ENCODE measurements at regions not wholly inside any gene's neighbourhood (a gene's known extent, or its start where the extent isn't known, plus 50 kb on each side); places are given as distances from the start of the nearest gene placed in this dataset.

DNA sequence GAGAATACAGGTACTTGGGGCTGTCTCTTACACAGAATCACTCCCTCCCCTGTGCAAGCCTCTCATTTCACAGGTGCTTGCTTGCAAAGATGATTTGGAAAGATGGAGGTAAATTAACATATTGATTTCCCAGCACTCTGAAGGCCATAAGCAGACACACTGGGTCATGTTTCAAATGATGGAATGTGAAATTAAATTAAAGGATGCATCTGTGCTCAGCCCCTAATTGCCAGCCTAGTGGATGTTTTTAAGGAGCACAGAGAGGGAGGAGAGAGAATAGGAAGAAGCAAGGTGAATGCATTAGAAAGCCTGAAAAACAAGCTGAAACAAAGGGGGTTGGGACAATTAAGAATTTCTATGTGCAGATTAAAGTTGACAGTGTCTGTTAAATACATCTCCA is 96.1 kb upstream of the GRIP1 start:
- H3K36me3 ChIP-seq (ENCODE audit: insufficient read depth, low read length): no peaks in the 10 kb centered on the region
- H3K9me3 ChIP-seq (ENCODE audit: control insufficient read depth in 1 of 2, low read length in 2 of 2): no peaks in the 10 kb centered on the region
- DNase-seq: no peak
- Mint-ChIP-seq H3K9me3 (no peaks in the 10 kb centered on the region), H3K4me3 (no peak overlapping the region), H3K36me3 (no peaks in the 10 kb centered on the region), H3K27ac (no peak overlapping the region), H3K27me3 (peaks cover 0 to 2% of the 10 kb centered on the region in 2 donors), H3K4me1 (peaks cover 7 to 16% (median 9%) of the 10 kb centered on the region in 4 donors)
- H3K27ac ChIP-seq (ENCODE audit: low read depth, low read length): no peak overlapping the region
- H3K4me3 ChIP-seq (ENCODE audit: low read length in 2 of 2): no peak overlapping the region
- intact Hi-C loops (cut with micrococcal nuclease): no loop called here
- H3K27me3 ChIP-seq (ENCODE audit: insufficient read depth, low read length): no peaks in the 10 kb centered on the region
- CTCF ChIA-PET (ENCODE audit: partially characterized antibody): no interaction called here
- POLR2A ChIA-PET (ENCODE audit: partially characterized antibody): no interaction called here
- peaks cover 10% of the 10 kb centered on the region for H3K4me1 ChIP-seq (ENCODE audit: insufficient read depth, low read length)

DNA sequence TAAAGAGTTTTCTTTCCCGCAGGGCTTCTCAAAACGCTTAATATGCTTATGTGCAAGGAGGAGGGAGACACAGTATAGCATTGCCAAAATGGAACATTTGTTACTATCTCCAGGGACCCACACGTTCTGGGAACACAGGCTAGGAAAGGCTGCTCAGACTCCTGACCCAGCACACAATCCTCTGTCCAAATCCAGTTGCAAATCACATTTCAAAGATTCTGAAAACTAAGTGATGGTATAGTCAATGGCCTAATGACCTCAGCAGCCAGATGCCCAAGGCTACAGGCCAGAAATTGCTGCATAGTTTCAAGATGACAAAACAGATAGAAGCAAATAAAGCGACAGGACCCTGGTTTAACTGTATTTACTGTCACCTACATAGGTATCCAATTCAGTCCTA is 97.0 kb upstream of the GRIP1 start:
- peaks cover 10% of the 10 kb centered on the region for H3K4me1 ChIP-seq (ENCODE audit: insufficient read depth, low read length)
- H3K27ac ChIP-seq (ENCODE audit: low read depth, low read length): no peak overlapping the region
- intact Hi-C loops (cut with micrococcal nuclease): no loop called here
- H3K9me3 ChIP-seq (ENCODE audit: control insufficient read depth in 1 of 2, low read length in 2 of 2): no peaks in the 10 kb centered on the region
- POLR2A ChIA-PET (ENCODE audit: partially characterized antibody): no interaction called here
- DNase-seq: no peak
- CTCF ChIA-PET (ENCODE audit: partially characterized antibody): no interaction called here
- peaks cover 7 to 16% (median 9%) of the 10 kb centered on the region in 4 donors for H3K4me1 Mint-ChIP-seq
- no peak overlapping the region for H3K4me3 Mint-ChIP-seq
- no peaks in the 10 kb centered on the region for H3K9me3 Mint-ChIP-seq
- no peaks in the 10 kb centered on the region for H3K36me3 Mint-ChIP-seq
- peaks cover 0 to 2% of the 10 kb centered on the region in 2 donors for H3K27me3 Mint-ChIP-seq
- no peak overlapping the region for H3K27ac Mint-ChIP-seq
- H3K27me3 ChIP-seq (ENCODE audit: insufficient read depth, low read length): no peaks in the 10 kb centered on the region
- H3K36me3 ChIP-seq (ENCODE audit: insufficient read depth, low read length): no peaks in the 10 kb centered on the region
- H3K4me3 ChIP-seq (ENCODE audit: low read length in 2 of 2): no peak overlapping the region

DNA sequence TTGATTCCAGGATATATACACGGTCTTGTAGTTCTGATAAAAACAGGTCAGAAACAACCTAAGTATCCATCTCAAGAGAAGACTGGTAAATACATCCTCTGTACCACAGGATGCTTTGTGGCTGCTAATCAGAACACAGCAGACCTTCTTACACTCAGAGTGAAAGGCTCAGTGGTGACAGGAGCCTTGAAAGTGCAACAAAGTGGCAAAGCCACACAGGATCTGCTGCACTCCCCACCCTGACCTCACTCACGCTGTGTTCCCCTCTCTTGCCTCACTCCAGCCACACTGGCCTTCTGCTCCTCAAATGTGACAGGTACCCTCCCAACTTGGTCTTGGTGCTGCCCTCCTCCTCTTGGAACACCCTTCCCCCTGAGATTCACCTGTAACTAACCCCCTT is 98.1 kb upstream of the GRIP1 start:
- Histone ChIP-seq H3K9me3 (ENCODE audit: control insufficient read depth in 1 of 2, low read length in 2 of 2) (no peaks in the 10 kb centered on the region), H3K4me3 (ENCODE audit: low read length in 2 of 2) (no peak overlapping the region), H3K4me1 (ENCODE audit: insufficient read depth, low read length) (peaks cover 10% of the 10 kb centered on the region), H3K27me3 (ENCODE audit: insufficient read depth, low read length) (no peaks in the 10 kb centered on the region), H3K36me3 (ENCODE audit: insufficient read depth, low read length) (no peaks in the 10 kb centered on the region), H3K27ac (ENCODE audit: low read depth, low read length) (no peak overlapping the region)
- peak in 4 of 5 donors; percentile 15 to 30 (median 22) for DNase-seq
- Mint-ChIP-seq H3K4me1 (peaks cover 7 to 16% (median 9%) of the 10 kb centered on the region in 4 donors), H3K36me3 (no peaks in the 10 kb centered on the region), H3K9me3 (no peaks in the 10 kb centered on the region), H3K27ac (peak overlapping the region in 5 of 7 donors; percentile 16 to 91 (median 81)), H3K4me3 (peak overlapping the region in 5 of 8 donors; percentile 24 to 66 (median 39)), H3K27me3 (peaks cover 0 to 2% of the 10 kb centered on the region in 2 donors)
- ChIA-PET CTCF (ENCODE audit: partially characterized antibody) (interaction anchor here (1.0 kb wide), 1 partner anchor 83 kb away, joined by 3 read pairs; no protein-coding TSS in a partner anchor), POLR2A (ENCODE audit: partially characterized antibody) (no interaction called here)
- intact Hi-C loops (cut with micrococcal nuclease): no loop called here

DNA sequence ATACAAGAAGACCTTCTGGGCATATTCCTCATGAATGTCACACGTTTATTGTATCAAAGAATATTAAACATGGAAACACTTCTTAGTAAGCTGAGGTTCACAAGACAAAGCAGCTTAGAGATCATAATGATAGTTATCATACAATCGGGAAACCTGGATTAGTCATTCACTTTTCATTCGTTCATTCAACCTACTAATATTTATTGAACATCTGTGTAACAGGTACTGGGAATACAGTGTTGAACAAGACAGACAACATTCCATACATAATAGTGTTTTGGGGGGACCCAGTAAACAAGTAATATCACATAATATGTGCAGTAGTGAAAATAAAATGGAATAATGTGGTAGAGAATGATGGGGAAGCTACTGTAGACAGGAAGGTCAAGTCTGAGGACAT is 100.6 kb upstream of the GRIP1 start:
- CTCF ChIA-PET (ENCODE audit: partially characterized antibody): no interaction called here
- Histone ChIP-seq H3K4me3 (ENCODE audit: low read length in 2 of 2) (no peak overlapping the region), H3K4me1 (ENCODE audit: insufficient read depth, low read length) (peaks cover 10% of the 10 kb centered on the region), H3K36me3 (ENCODE audit: insufficient read depth, low read length) (no peaks in the 10 kb centered on the region), H3K9me3 (ENCODE audit: control insufficient read depth in 1 of 2, low read length in 2 of 2) (no peaks in the 10 kb centered on the region), H3K27me3 (ENCODE audit: insufficient read depth, low read length) (no peaks in the 10 kb centered on the region), H3K27ac (ENCODE audit: low read depth, low read length) (no peak overlapping the region)
- Mint-ChIP-seq H3K36me3 (no peaks in the 10 kb centered on the region), H3K9me3 (no peaks in the 10 kb centered on the region), H3K4me3 (no peak overlapping the region), H3K27ac (no peak overlapping the region), H3K4me1 (peaks cover 7 to 16% (median 9%) of the 10 kb centered on the region in 4 donors), H3K27me3 (peaks cover 0 to 2% of the 10 kb centered on the region in 2 donors)
- no peak for DNase-seq
- intact Hi-C loops (cut with micrococcal nuclease): no loop called here
- POLR2A ChIA-PET (ENCODE audit: partially characterized antibody): no interaction called here

DNA sequence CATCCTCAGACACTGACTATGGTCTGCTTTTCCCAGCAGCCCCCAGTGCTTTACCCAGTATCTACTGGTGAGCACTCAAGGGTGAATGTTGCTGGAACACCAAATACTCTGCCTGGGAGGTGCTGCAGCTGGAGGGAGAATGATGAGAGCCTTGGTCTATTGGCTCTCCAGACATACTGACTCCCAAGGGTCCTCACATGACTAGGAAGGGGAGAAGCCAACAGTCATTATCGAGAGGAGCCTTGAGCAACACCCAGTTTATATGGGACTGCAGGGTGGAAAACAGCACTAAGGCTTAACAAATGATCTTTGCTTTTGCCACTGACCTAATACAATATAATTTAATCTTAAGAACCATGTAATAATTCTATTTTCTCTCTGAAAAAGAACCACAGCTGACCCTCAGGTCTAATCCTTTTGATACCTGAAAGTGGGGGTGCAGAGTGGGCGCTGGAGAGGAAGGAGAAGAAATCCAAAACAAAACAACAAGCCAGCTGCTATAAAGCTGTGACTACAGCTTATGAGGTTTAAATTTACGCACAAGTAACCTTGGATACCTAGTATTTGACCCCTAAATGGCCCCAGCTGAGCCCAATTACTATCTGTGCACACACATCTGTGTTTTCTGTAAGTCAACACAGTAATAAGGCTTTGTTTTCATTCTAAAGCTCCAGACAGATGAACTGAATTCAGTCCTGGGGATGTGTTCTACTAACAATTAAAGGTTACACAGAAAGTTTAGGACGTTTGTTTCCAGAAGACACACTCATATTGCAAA is 107.8 kb upstream of the GRIP1 start:
- no peaks in the 10 kb centered on the region for H3K4me1 Mint-ChIP-seq
- Histone ChIP-seq H3K36me3 (ENCODE audit: insufficient read depth, low read length) (no peaks in the 10 kb centered on the region), H3K4me3 (ENCODE audit: low read length in 2 of 2) (no peak overlapping the region), H3K9me3 (ENCODE audit: control insufficient read depth in 1 of 2, low read length in 2 of 2) (no peaks in the 10 kb centered on the region), H3K27me3 (ENCODE audit: insufficient read depth, low read length) (no peaks in the 10 kb centered on the region), H3K4me1 (ENCODE audit: insufficient read depth, low read length) (no peaks in the 10 kb centered on the region), H3K27ac (ENCODE audit: low read depth, low read length) (no peak overlapping the region)
- H3K27me3 Mint-ChIP-seq: peaks cover 2% of the 10 kb centered on the region in 2 donors
- peaks cover 0 to 3% (median 0%) of the 10 kb centered on the region in 8 donors for H3K9me3 Mint-ChIP-seq
- no peak overlapping the region for H3K4me3 Mint-ChIP-seq
- no peak for DNase-seq
- H3K27ac Mint-ChIP-seq: no peak overlapping the region
- POLR2A ChIA-PET (ENCODE audit: partially characterized antibody): no interaction called here
- CTCF ChIA-PET (ENCODE audit: partially characterized antibody): no interaction called here
- H3K36me3 Mint-ChIP-seq: no peaks in the 10 kb centered on the region
- intact Hi-C loops (cut with micrococcal nuclease): no loop called here

DNA sequence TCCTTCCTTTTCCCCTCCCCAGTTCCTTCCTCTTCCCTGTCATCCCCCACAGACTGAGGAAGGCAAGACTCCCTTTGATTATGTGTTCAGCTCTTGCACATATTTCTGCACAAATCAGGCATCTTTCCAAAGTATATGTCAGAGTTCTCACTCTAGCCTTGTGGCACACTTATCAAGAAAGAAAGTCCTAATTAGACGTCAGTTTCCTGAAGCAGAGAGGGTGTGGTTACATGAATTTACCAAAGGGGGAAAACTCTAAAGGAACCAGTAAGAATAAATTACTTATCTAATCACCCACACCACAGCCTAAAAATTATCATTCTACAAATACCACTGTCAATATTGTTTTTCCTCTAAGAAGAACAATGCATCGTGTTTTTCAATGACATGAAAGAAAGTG is 120.7 kb upstream of the GRIP1 start:
- H3K27ac Mint-ChIP-seq: no peak overlapping the region
- Histone ChIP-seq H3K4me1 (ENCODE audit: insufficient read depth, low read length) (no peaks in the 10 kb centered on the region), H3K27ac (ENCODE audit: low read depth, low read length) (no peak overlapping the region), H3K4me3 (ENCODE audit: low read length in 2 of 2) (no peak overlapping the region), H3K27me3 (ENCODE audit: insufficient read depth, low read length) (no peaks in the 10 kb centered on the region), H3K36me3 (ENCODE audit: insufficient read depth, low read length) (no peaks in the 10 kb centered on the region), H3K9me3 (ENCODE audit: control insufficient read depth in 1 of 2, low read length in 2 of 2) (no peaks in the 10 kb centered on the region)
- DNase-seq: no peak
- H3K36me3 Mint-ChIP-seq: no peaks in the 10 kb centered on the region
- ChIA-PET POLR2A (ENCODE audit: partially characterized antibody) (no interaction called here), CTCF (ENCODE audit: partially characterized antibody) (no interaction called here)
- H3K9me3 Mint-ChIP-seq: no peaks in the 10 kb centered on the region
- peaks cover 2% of the 10 kb centered on the region in 2 donors for H3K27me3 Mint-ChIP-seq
- no peak overlapping the region for H3K4me3 Mint-ChIP-seq
- intact Hi-C loops (cut with micrococcal nuclease): no loop called here
- H3K4me1 Mint-ChIP-seq: peaks cover 0 to 4% (median 2%) of the 10 kb centered on the region in 4 donors

DNA sequence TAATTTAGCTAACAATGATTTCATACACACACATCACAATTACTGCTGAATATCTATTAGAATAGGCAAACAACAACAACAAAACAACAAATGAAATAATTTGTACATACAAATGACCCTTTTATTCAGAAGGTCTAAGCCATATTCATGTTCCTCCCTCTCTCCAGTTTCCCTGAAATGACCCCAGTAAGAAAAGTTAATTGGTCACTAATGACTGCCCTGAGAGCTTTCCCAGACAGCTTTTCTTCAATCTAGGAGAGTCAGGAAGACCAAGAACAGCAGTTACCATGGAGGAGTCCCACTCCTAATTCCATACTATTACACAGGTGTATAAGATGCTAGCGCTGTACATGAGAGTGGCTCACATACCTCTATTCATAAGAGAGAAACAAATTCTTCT is 121.2 kb upstream of the GRIP1 start:
- no peak for DNase-seq
- Mint-ChIP-seq H3K4me3 (no peak overlapping the region), H3K27ac (no peak overlapping the region), H3K4me1 (peaks cover 0 to 4% (median 2%) of the 10 kb centered on the region in 4 donors), H3K9me3 (no peaks in the 10 kb centered on the region), H3K36me3 (no peaks in the 10 kb centered on the region), H3K27me3 (peaks cover 2% of the 10 kb centered on the region in 2 donors)
- Histone ChIP-seq H3K27ac (ENCODE audit: low read depth, low read length) (no peak overlapping the region), H3K9me3 (ENCODE audit: control insufficient read depth in 1 of 2, low read length in 2 of 2) (no peaks in the 10 kb centered on the region), H3K27me3 (ENCODE audit: insufficient read depth, low read length) (no peaks in the 10 kb centered on the region), H3K4me3 (ENCODE audit: low read length in 2 of 2) (no peak overlapping the region), H3K36me3 (ENCODE audit: insufficient read depth, low read length) (no peaks in the 10 kb centered on the region), H3K4me1 (ENCODE audit: insufficient read depth, low read length) (no peaks in the 10 kb centered on the region)
- POLR2A ChIA-PET (ENCODE audit: partially characterized antibody): no interaction called here
- CTCF ChIA-PET (ENCODE audit: partially characterized antibody): no interaction called here
- intact Hi-C loops (cut with micrococcal nuclease): no loop called here
